CD4-positive, alpha-beta T cell treated with Interferon alpha-2 for 1 hour (primary cell): ENCODE measurements at regions not wholly inside any gene's neighbourhood (a gene's known extent, or its start where the extent isn't known, plus 50 kb on each side); places are given as distances from the start of the nearest gene placed in this dataset.

Experiments used
- DNase-seq, 2 donors: peaks; one replicate each; pipeline ENCODE4 v3.0.0-alpha.2; 2020 to 2022

- no peak for DNase-seq
Observed at GRCh38 chr17:77585142-77585860, 373.2 kb upstream of the TNRC6C start.

GRCh38 chr17:77590951-77591735 lies 367.4 kb upstream of the TNRC6C start:
- DNase-seq, result no peak

- no peak for DNase-seq
Observed at GRCh38 chr17:77592106-77592865, 366.2 kb upstream of the TNRC6C start.

GRCh38 chr17:77593081-77593480 lies 365.4 kb upstream of the TNRC6C start:
- no peak for DNase-seq

GRCh38 chr17:77594416-77595209 lies 363.9 kb upstream of the TNRC6C start:
- no peak for DNase-seq

- no peak for DNase-seq
Observed at GRCh38 chr17:77596491-77597417, 361.7 kb upstream of the TNRC6C start.

GRCh38 chr17:77597418-77598240 lies 360.9 kb upstream of the TNRC6C start:
- no peak for DNase-seq

GRCh38 chr17:77598241-77598620 lies 360.3 kb upstream of the TNRC6C start:
- DNase-seq, result no peak

- DNase-seq, result no peak
Observed at GRCh38 chr17:77599699-77600098, 358.8 kb upstream of the TNRC6C start.

- DNase-seq, result no peak
Observed at GRCh38 chr17:77600346-77600745, 358.2 kb upstream of the TNRC6C start.

GRCh38 chr17:77601054-77601979 lies 357.2 kb upstream of the TNRC6C start:
- no peak for DNase-seq

- no peak for DNase-seq
Observed at GRCh38 chr17:77602062-77602746, 356.3 kb upstream of the TNRC6C start.

GRCh38 chr17:77602883-77603640 lies 355.4 kb upstream of the TNRC6C start:
- DNase-seq, result no peak

- no peak for DNase-seq
Observed at GRCh38 chr17:77604301-77604972, 354.1 kb upstream of the TNRC6C start.

GRCh38 chr17:77604973-77605313 lies 353.6 kb upstream of the TNRC6C start:
- DNase-seq, result no peak

GRCh38 chr17:77606146-77606864 lies 352.2 kb upstream of the TNRC6C start:
- DNase-seq, result no peak

- DNase-seq, result no peak
Observed at GRCh38 chr17:77606865-77607210, 351.7 kb upstream of the TNRC6C start.
